ENCODE measurements at regions not wholly inside any gene's neighbourhood (a gene's known extent, or its start where the extent isn't known, plus 50 kb on each side); places are given as distances from the start of the nearest gene placed in this dataset.
A peak's percentile ranks its signal among the peaks of the same experiment; 100 is the strongest.
"Not testable (repeated sequence)": the region's sequence is repeated elsewhere in the genome, so short reads cannot be mapped to it uniquely, and the experiment has no call there.

DNA sequence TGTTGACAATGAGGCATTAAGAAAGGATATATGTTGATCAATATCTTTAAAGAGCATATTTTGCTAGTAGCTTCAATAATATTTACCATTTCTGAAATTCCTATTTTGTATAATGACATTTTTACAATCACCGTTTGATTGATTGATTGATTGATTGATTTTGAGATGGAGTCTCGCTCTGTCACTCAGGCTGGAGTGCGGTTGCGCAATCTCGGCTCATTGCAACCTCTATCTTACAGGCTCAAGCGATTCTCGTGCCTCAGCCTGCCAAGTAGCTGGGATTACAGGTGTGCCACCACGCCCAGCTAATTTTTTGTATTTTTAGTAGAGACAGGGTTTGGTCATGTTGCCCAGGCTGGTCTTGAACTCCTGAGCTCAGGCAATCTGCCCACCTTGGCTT is 150.9 kb upstream of the TEX13D start:
- not testable (repeated sequence) for ATAC-seq (replicated peaks); H3K27ac Mint-ChIP-seq; H3K36me3 Mint-ChIP-seq; H3K27me3 Mint-ChIP-seq; DNase-seq; H3K9me3 Mint-ChIP-seq; H3K4me1 Mint-ChIP-seq; H3K4me3 Mint-ChIP-seq

DNA sequence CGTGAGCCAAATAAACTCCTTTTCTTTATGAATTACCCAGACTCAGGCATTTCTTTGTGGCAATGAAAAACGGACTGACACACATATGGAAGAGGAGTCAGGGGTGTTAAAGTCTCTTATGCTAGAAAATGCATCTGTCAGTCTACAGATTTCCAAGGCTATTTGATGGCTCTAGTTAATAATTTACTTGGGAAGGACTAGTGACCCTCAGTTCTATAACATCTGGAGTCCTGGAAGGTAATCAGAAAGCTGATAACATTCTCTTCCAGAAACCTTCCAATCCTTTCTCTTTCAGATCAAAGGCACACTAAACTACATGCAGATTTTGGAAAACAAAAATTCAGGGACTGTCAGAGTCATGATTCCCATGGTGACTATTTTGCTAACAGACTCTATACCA is 142.0 kb upstream of the TEX13D start:
- DNase-seq (no peak), ATAC-seq (replicated peaks) (no peak)
- no peaks in the 10 kb centered on the region for H3K36me3 Mint-ChIP-seq
- no peak overlapping the region for H3K27ac Mint-ChIP-seq
- no peak overlapping the region for H3K4me3 Mint-ChIP-seq
- no peaks in the 10 kb centered on the region for H3K4me1 Mint-ChIP-seq
- H3K9me3 Mint-ChIP-seq, result no peaks in the 10 kb centered on the region
- no peaks in the 10 kb centered on the region for H3K27me3 Mint-ChIP-seq

DNA sequence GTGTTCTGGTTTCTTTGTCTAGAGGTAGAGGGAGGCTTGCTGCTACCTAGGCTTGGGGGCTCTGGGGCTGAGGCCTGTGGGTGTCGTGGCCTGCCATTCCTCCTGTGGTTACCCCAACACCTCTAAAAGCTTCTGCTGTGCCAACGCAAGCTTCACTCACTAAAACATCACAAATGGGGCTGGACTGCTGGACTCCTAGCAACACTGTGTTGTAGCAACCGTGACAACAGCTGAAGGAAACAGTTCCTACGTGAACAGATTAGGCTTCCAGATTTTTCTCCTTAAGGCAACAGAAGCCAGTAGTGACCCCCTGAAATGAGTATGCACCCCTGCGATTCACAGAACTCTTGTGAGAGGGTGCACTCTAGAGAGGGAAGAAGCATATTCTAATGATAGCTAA is 138.3 kb upstream of the TEX13D start:
- Mint-ChIP-seq H3K27me3 (no peaks in the 10 kb centered on the region), H3K9me3 (no peaks in the 10 kb centered on the region), H3K27ac (no peak overlapping the region), H3K4me1 (no peaks in the 10 kb centered on the region), H3K36me3 (no peaks in the 10 kb centered on the region), H3K4me3 (no peak overlapping the region)
- ATAC-seq (replicated peaks), result no peak
- DNase-seq, result no peak

DNA sequence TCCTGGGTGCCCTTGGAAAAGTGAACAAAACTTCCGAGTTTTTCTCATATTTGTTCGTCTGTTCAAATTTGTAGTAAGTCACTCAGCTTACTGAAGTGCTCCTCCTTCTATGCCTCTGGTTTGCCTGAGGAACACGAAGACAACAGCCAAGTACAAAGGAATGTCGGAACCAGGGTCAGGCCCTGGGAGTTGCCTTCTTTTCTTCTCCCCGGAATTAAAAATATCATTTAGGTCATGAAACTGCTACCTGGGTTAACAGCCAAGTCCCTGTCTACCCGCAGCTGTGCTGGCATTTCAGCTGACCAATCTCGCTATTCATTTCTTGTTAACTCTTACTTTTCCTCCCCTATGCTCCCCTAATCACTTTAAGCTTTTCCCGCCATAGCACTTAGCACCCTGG is 137.6 kb upstream of the TEX13D start:
- H3K27me3 Mint-ChIP-seq, result no peaks in the 10 kb centered on the region
- ATAC-seq (replicated peaks) (no peak), DNase-seq (no peak)
- H3K4me1 Mint-ChIP-seq, result no peaks in the 10 kb centered on the region
- H3K36me3 Mint-ChIP-seq, result no peaks in the 10 kb centered on the region
- no peaks in the 10 kb centered on the region for H3K9me3 Mint-ChIP-seq
- H3K27ac Mint-ChIP-seq, result no peak overlapping the region
- no peak overlapping the region for H3K4me3 Mint-ChIP-seq

DNA sequence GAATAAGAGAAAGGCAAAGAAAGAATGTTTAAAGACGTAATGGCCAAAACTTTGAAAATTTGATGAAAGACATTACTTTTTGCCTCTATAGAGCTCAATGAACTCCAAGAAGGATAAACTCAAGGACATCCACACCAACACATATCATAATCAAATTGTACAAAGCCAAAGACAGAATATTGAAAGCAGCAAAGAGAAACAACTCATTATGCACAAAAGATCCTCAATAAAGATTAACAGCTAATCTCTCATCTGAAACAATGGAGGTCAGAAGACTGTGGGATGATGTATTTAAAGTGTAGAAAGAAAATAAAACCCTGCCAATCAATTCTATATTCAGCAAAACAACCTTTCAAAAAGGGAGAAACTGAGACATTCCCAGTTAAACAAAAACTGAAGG is 129.1 kb upstream of the TEX13D start:
- peaks cover 2 to 13% of the 10 kb centered on the region in 2 donors for H3K9me3 Mint-ChIP-seq
- ATAC-seq (replicated peaks) (no peak), DNase-seq (no peak)
- peaks cover 0 to 4% of the 10 kb centered on the region in 2 donors for H3K36me3 Mint-ChIP-seq
- no peaks in the 10 kb centered on the region for H3K4me1 Mint-ChIP-seq
- H3K4me3 Mint-ChIP-seq, result no peak overlapping the region
- no peak overlapping the region for H3K27ac Mint-ChIP-seq
- H3K27me3 Mint-ChIP-seq, result peaks cover 0 to 7% of the 10 kb centered on the region in 2 donors

DNA sequence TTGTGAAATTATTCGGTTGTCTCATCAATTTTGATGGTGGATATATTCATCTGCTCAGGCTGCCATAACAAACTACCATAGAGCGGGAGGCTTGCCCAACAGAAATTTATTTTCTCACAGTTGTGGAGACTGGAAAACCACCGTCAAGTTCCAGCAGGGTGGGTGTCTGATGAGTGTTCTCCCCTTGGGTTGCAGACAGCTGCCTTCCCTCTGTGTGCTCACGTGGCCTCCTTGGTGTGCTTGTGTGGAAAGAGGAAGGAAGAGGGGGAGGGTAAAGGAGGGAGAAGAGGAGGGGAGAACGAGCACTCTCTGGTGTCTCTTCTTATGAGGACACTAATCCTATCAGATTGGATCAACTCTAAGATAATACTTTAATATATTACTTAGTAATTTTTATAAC is 123.8 kb upstream of the TEX13D start:
- Mint-ChIP-seq H3K27ac (no peak overlapping the region), H3K4me1 (peaks cover 8 to 19% of the 10 kb centered on the region in 2 donors), H3K36me3 (no peaks in the 10 kb centered on the region), H3K9me3 (peaks cover 0 to 8% of the 10 kb centered on the region in 2 donors), H3K27me3 (peaks cover 0 to 11% of the 10 kb centered on the region in 2 donors), H3K4me3 (peak overlapping the region in 1 of 2 donors; percentile 14)
- no peak for ATAC-seq (replicated peaks)
- DNase-seq, result no peak

DNA sequence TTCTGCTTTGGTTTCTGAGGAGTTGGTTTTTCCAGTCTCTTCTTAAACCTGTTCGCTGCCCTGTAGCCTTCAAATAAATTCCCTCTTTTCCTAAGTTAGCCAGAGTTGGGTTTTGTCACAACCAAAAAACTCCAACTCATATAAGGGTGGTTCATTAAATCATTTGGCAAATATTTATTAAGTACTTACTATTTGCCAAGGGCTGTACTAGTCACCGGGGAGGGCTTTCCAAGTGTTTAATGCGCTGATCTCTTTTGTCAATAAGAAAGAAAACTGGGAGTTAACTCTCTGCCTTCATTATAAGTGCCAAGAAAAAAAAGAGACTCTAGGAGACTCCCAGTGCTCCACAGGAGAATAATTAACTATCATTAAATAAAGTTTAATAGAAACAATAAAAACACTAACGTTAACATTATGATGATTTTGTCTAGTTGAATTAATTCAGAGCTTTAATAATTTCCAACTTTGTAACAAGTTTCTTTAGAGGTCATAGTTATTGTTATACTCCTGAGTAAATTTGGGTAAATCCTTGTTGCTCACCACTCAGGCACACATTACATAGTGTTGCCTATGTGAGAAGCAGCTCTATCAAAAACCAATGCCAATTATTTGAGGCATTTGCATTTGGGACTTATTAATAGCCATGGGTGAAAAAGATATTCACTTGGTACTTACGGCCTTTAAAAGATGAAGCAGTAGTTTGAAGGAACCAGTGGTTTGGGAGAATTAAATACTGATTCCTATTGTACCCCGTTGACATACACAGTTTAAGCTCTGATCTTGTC is 122.5 kb upstream of the TEX13D start:
- no peak overlapping the region for H3K27ac Mint-ChIP-seq
- ATAC-seq (replicated peaks), result no peak
- H3K4me1 Mint-ChIP-seq, result peaks cover 10 to 23% of the 10 kb centered on the region in 2 donors
- no peak overlapping the region for H3K4me3 Mint-ChIP-seq
- H3K27me3 Mint-ChIP-seq, result peaks cover 0 to 7% of the 10 kb centered on the region in 2 donors
- no peak for DNase-seq
- no peaks in the 10 kb centered on the region for H3K36me3 Mint-ChIP-seq
- H3K9me3 Mint-ChIP-seq, result no peaks in the 10 kb centered on the region

DNA sequence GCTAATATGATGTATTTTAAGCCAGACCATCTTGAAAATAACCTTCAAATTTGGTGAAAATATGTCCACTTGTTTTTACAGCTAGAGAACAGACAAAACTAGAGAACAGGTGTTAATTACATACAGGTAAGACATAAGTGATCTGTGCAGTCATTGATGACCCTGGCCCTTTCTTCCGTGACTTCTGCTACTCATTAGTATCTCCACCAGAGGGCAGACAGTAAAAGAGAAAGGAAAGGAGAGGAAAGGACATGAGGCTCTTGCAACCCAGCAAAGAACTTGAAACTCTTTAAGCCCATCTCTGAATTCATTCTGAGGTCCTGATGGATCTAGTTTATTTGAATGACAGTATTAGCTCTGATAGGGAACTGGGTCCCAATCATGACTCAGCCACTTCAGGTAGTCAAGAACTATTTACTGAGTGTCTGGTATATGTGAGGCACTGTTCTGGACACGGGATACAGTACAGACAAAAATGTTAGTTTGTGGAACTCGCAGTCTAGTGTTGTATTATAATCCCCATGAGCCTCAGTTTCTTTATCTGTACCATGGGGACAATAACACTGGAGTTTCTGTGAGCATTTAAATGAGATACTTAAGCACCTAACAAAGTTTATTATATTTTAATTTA is 121.0 kb upstream of the TEX13D start:
- DNase-seq (no peak), ATAC-seq (replicated peaks) (peak; percentile 61 to 82)
- Mint-ChIP-seq H3K4me1 (peaks cover 11 to 26% of the 10 kb centered on the region in 2 donors), H3K36me3 (no peaks in the 10 kb centered on the region), H3K27ac (no peak overlapping the region), H3K9me3 (no peaks in the 10 kb centered on the region), H3K4me3 (no peak overlapping the region), H3K27me3 (peaks cover 0 to 7% of the 10 kb centered on the region in 2 donors)

DNA sequence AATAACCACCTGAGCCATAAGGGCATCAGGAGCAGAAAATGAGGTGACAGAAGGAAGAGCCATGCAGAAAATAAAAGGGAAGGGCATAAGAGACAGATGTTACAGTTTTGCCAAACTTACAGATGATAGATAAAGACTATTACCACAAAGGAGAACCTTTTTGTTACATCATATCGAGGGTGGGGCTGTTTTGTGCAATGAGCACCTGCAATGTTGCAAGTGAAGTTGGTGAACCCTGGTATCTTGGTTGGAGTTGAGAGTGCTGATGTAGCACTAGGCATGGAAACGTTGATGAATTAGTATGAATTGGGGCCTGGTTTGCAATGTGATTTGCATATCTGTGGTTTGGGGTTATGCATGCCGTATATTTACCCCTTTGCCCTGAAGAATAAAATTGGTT is 119.8 kb upstream of the TEX13D start:
- peaks cover 18 to 38% of the 10 kb centered on the region in 2 donors for H3K4me1 Mint-ChIP-seq

DNA sequence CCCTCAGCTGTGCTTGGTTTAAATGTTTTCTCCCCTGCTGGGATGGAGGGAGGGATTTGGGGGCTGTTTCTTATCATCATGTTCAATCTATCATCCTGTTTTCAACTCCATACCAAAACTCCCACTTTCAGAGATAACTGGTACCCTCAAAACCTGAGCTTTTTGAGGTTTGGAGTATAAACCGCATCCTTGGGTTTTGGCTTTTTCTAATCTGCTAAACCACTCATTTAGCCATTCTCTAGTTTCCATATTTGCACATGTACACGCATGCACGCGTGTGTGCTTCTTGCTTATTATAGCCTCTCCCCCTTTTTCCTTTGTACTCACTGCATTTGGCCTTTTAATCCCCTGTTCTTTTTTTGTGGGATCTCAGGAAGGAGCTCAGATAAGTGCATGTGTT is 116.7 kb upstream of the TEX13D start:
- H3K27me3 Mint-ChIP-seq, result no peaks in the 10 kb centered on the region
- H3K4me3 Mint-ChIP-seq, result no peak overlapping the region
- no peak for ATAC-seq (replicated peaks)
- no peak for DNase-seq
- H3K4me1 Mint-ChIP-seq, result peaks cover 33 to 59% of the 10 kb centered on the region in 2 donors
- H3K36me3 Mint-ChIP-seq, result no peaks in the 10 kb centered on the region
- no peak overlapping the region for H3K27ac Mint-ChIP-seq
- H3K9me3 Mint-ChIP-seq, result peaks cover 0 to 4% of the 10 kb centered on the region in 2 donors

More for the DNA sequence above, 119.8 kb upstream of the TEX13D start:
- Mint-ChIP-seq H3K27me3 (peaks cover 0 to 4% of the 10 kb centered on the region in 2 donors), H3K4me3 (no peak overlapping the region), H3K9me3 (no peaks in the 10 kb centered on the region), H3K36me3 (no peaks in the 10 kb centered on the region), H3K27ac (no peak overlapping the region)
- no peak for DNase-seq
- ATAC-seq (replicated peaks), result peak; percentile 62 to 66

DNA sequence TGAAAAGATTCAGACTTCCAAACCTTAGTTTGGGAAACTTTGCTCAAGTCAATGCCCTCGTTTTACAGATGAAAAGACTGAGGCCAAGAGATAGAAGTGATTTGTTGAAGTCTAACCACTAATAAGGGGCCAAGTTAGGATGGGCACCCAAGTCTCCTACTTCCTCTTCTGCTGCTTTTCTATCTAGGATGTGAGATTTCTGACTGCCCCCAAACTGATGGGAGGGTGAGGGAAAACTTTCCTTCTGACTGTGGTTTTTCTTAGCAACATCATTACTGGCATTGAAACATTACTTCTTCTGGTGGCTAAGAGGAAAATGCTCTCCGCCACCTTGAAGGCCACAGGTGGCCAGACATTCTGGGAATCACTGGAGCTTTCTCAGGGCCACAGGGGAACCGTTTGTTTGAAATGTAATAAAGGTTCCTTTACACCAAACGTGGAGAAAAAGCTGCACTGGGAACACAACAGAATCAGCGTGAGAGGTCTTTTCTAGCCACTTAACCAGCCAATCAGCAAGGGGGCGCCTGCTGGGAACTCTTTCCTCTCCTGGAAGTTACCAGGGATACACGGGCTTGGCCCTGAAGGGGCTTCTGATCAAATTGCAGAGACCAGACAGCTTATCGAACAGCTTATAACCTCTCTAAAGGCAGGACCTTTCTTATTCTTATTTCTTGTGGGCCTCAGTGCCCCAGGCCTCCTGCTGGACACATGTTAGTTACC is 115.9 kb upstream of the TEX13D start:
- Mint-ChIP-seq H3K36me3 (no peaks in the 10 kb centered on the region), H3K27me3 (no peaks in the 10 kb centered on the region), H3K27ac (peak overlapping the region; percentile 44), H3K4me1 (peaks cover 33 to 59% of the 10 kb centered on the region in 2 donors), H3K4me3 (no peak overlapping the region), H3K9me3 (peaks cover 0 to 4% of the 10 kb centered on the region in 2 donors)
- DNase-seq (no peak), ATAC-seq (replicated peaks) (no peak)

DNA sequence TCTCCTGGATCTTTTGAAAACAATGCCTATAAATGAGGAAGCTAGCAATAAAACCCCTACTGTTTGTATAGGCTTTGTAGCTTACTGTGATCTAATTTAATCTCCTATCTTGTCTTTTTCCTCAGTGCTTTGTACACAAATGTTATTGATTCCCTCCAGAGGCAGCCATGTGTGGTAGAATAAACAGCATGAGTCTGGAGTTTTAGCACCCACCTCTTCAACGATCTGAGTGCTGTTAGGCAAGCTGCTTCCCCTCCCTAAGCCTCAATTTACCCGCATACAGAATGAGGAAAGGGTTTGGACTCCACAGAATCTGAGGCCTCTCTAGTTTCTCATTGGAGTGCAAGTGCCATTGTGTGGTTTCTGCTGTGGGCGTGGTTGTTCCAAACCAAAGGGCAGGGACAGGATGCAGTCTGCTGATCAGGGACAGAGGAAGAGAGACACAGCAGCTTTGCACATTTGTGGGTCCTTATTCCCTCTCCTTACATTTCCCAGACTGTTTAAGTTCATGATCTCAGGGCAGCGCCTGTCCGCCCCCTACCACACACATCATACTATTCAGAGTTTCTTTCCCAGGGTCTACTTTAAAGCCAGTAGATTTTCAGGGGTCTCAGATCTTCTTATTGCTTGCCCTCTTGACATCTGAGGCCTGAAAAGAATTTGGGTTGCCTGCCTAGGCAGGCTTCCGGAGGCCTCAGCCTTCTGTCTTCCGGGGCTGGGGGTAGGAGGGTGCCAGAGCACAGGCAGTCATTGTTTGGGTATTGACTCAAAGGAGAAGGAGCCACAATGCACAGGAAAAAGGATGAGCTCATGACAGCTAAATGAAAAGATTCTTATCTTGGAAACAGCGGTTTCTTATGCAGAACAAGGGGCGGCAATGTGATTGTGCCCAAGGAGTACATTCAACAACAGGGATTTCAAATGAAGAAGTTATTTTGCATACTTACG is 114.9 kb upstream of the TEX13D start:
- peaks cover 0 to 4% of the 10 kb centered on the region in 2 donors for H3K9me3 Mint-ChIP-seq
- DNase-seq, result peak; percentile 1
- H3K36me3 Mint-ChIP-seq, result no peaks in the 10 kb centered on the region
- peak overlapping the region; percentile 11 to 73 for H3K4me3 Mint-ChIP-seq
- H3K27ac Mint-ChIP-seq, result peak overlapping the region; percentile 72
- peak; percentile 60 to 77 for ATAC-seq (replicated peaks)
- H3K4me1 Mint-ChIP-seq, result peaks cover 31 to 57% of the 10 kb centered on the region in 2 donors
- H3K27me3 Mint-ChIP-seq, result no peaks in the 10 kb centered on the region

DNA sequence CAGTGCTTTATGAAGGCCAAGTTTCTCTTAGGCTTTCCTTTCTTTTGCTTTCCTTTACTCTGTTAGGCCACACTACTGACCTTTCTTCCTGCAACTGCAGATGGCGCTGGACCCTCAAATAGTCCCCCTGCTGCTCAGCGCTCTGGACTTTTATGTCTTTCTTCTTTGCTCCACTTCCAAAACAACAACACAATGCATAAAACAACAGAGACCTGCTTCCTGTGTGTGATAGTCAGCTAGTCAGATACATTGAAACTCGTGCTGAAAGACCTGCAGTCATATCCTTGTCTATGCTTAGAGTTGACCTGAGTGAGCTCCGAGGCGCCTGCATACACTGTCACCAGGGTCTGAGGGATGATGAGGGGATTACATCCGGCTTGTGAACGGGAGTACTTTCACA is 108.9 kb upstream of the TEX13D start:
- no peak overlapping the region for H3K27ac Mint-ChIP-seq
- no peaks in the 10 kb centered on the region for H3K36me3 Mint-ChIP-seq
- no peak for DNase-seq
- peaks cover 12 to 18% of the 10 kb centered on the region in 2 donors for H3K4me1 Mint-ChIP-seq
- no peak overlapping the region for H3K4me3 Mint-ChIP-seq
- no peak for ATAC-seq (replicated peaks)
- H3K27me3 Mint-ChIP-seq, result no peaks in the 10 kb centered on the region
- H3K9me3 Mint-ChIP-seq, result peaks cover 0 to 4% of the 10 kb centered on the region in 2 donors

DNA sequence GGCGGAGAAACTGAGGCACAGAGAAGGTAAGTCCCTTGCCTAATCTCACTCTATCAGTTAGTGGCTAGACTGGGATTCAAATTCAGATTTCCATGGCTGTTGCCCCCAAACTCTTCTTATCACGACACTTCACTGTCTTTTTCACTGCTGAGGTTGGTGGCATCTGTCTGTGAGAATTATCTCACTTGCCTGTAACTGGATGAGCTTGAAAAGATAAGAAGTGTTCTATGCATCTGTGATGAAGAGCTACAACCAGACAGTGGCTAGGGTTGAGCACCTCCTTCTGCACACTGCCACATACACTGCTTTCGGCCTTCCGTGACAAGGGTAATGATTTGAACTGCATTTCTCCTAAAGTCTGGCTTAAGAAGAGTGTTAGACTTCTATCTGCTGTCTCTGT is 107.9 kb upstream of the TEX13D start:
- Mint-ChIP-seq H3K27ac (no peak overlapping the region), H3K4me3 (no peak overlapping the region), H3K9me3 (peaks cover 0 to 4% of the 10 kb centered on the region in 2 donors), H3K36me3 (no peaks in the 10 kb centered on the region), H3K27me3 (no peaks in the 10 kb centered on the region), H3K4me1 (peaks cover 5 to 8% of the 10 kb centered on the region in 2 donors)
- DNase-seq (no peak), ATAC-seq (replicated peaks) (no peak)
